NK-92 (cell line): ENCODE measurements at regions not wholly inside any gene's neighbourhood (a gene's known extent, or its start where the extent isn't known, plus 50 kb on each side); places are given as distances from the start of the nearest gene placed in this dataset.

Source experiments
- DNase-seq: peaks from one replicate; lab custom pipeline; 2025; ENCODE audit not compliant: unreplicated experiment; lab: John Stamatoyannopoulos, UW

- DNase-seq = no peak
Observed at GRCh38 chr2:9681427-9681817, 50.6 kb upstream of the YWHAQ start.

- DNase-seq = no peak
Observed at GRCh38 chr2:9685637-9686036, 54.8 kb upstream of the YWHAQ start.

DNA sequence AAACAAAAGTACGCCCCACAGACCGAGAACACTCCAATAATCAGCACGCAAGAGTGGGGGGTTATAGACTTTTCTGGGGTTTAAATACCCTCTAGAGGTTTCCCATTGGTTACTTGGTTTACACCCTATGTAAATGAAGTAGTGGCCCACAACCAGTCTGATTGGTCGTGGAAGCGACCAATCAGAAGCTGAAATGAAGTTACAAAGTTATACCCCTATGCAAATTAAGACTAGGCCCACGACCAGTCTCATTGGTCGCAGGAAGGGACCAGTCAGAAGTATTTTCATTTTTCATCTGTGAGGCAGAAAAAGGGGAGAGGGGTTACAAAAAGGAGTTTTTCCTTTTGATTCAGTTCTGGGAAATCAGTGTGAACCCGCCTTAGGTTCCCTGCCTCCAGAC, 55.3 kb upstream of the YWHAQ start:
- DNase-seq = no peak

DNA sequence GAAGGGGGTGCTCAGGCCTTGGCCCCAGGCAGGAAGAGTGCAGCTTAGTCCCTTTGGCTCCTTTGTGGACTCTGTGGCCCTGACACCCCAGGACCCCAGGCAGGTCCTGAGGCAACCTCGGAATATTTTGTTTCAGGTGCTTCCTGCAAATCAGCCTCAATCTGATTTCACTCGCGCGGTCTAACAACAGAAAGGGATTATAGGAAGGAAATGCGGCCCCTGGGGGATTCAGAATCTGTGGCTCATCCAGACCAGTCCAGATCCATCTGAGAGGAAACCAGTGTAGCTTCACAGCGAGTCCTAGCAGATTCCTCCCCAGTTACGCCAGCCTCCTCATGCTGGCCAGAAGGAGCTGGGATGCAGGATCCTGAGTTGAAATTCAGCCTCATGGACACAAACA, 59.5 kb upstream of the YWHAQ start:
- no peak for DNase-seq

DNA sequence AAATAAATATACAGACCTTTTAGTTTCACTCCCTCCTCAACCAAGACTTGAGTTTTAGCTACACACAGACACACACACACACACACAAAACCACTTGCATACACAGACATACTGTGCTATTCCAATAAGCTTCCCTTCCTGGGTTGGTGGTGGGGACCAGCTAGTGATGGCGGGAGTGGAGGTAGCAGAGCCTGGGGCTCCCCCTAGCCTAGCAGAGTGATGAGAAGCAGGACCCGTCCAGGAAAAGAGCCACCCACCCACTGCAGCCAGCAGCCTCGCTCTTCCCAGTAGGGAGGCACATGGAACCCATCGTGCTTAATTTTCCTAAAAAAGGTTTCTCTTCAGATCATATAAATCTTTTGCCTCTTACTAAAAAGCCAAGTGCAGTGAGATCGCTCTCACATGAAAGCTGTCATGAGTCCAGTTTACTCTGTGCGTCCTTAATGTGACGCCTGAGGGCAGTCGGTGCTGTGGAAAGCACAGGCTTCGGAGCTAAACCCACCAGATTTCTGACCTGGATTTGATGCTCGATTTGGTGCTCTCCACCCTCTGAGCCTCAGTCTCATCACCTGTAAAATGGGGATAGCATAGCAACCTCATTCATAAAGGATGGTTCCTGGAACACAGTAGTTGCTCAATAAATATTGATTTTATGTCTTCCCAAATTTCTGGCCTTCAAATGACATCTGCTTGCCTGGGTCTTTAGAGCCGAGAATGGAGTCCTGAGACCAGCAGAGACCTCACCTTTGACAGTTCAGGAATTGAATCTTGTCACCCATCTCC, 60.1 kb upstream of the YWHAQ start:
- no peak for DNase-seq

GRCh38 chr2:9692456-9693195, 61.8 kb upstream of the YWHAQ start:
- no peak for DNase-seq

GRCh38 chr2:9693196-9693491, 62.3 kb upstream of the YWHAQ start:
- DNase-seq = no peak

DNA sequence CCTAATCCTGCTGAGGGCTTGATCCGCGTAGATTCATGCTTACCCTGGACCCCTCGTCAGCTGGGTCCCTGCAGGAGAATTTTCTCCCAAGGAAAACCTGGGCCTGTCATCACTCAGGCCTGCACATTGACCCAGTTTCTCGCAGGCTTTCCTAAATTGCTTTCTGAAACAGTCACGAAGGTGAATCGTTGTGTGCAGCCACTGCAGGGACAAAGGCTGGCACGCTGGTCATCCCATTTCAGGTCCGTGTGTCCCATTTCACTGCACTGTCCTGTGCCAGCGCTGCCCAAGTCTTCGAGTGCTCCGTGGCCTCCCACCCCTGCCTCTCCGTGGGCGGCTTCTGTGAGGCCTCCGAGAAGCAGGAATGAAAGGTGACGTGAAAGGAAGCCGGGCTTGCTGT, 62.8 kb upstream of the YWHAQ start:
- no peak for DNase-seq

- DNase-seq = no peak
Observed at GRCh38 chr2:9694661-9695234, 64.0 kb upstream of the YWHAQ start.

DNA sequence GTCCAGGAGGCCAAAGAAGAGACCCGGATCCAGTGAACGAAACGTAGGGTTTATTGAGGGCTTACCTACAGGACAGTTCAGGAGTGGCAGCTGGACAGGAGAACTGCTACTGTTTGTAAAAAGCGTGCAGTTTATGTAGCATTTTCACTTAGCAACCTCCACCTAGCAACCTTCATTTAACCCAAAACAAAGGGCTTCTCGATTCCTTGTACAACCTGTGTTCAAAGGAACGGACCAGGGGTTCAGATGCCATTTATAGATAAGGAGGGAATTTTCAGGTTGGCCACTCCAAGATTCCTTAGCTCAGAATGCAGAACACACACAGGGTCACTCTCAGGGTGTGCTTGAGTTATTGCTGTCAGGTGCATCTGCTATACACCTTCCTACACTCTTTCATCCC, 65.1 kb upstream of the YWHAQ start:
- DNase-seq = no peak

- DNase-seq = no peak
Observed at GRCh38 chr2:9696731-9697130, 65.9 kb upstream of the YWHAQ start.

DNA sequence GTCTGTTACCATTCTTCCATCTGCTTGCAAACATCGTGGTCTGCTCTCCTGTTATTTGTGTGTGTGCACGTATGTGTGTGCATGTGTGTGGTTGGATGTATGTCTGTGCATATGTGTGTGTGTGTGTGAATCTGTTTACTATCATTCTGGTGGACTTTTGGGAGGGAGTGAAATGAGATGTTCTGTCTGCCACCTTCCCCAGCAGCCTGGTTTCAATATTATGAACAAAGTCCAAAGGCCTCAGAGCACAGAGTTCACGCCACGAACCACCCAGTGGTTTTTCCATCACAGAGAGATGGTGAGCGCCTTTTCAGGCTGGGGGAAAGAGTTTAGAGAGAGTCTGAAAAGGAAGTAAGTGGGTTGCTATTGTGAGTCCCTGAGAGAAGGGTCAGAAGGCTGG, 67.1 kb upstream of the YWHAQ start:
- DNase-seq = no peak

- no peak for DNase-seq
Observed at GRCh38 chr2:9699139-9700108, 68.6 kb upstream of the YWHAQ start.

GRCh38 chr2:9700109-9700495, 69.3 kb upstream of the YWHAQ start:
- DNase-seq = no peak

- no peak for DNase-seq
Observed at GRCh38 chr2:9702604-9703084, 71.8 kb upstream of the YWHAQ start.

GRCh38 chr2:9703085-9703678, 72.4 kb upstream of the YWHAQ start:
- DNase-seq = peak; percentile 18

DNA sequence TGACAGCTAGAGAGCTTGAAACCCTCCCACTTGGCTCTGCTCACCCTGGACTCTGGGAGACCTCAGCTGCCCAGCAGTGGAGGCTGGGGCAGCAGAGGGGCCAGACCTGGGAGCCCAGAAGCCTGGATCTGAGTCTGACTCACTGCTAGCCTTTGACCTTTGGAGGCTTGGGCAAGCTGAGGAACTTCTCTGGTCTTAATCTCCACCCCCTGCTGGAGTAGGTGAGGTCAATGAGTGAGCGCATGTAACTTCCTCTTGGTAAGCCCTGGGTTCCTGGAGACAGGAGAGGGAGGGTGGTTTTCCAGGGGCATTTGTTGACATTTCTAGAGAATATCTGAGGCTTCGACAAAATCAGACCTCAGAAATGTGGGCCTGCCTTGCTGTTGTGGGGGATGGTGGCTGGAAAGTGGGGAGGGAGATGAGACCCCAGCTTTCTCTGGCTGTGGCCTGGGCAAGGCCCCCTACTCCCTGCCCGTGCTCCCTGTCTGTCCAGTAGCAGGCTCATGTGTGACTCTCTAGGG, 73.0 kb upstream of the YWHAQ start:
- no peak for DNase-seq

- DNase-seq = no peak
Observed at GRCh38 chr2:9704600-9704999, 73.8 kb upstream of the YWHAQ start.

DNA sequence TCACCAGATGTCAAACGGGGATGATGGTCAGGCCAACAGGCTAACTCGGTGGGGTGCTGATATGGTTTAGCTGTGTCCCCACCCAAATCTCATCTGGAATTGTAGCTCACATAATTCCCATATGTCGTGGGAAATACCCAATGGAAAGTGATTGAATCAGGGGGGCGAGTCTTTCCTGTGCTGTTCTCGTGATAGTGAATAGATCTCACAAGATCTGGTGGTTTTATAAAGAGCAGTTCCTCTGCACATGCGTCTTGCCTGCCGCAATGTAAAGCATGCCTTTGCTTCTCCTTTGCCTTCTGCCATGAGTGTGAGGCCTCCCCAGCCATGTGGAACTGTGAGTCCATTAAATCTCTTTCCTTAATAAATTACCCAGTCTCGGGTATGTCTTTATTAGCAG, 74.4 kb upstream of the YWHAQ start:
- DNase-seq = no peak

DNA sequence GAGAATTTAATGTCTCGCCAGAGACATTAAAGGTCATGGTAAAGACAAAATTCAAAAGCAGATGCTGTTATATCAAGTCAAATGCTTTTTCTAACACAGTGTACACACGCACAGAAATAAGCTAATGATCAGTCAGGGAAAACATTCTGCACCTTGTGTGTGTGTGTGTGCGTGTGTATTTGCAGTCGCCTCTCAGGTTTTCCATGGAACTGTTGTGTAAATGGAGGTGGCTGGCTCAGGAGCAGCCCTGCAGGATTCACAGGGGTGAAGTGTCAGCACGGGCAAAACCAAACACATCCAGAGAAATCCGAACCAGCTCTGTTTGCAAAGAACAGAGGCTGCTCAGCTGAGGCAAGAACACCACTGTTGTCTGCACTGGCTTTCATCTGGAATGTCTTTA, 76.2 kb upstream of the YWHAQ start:
- no peak for DNase-seq
